ENCODE measurements at regions not wholly inside any gene's neighbourhood (a gene's known extent, or its start where the extent isn't known, plus 50 kb on each side); places are given as distances from the start of the nearest gene placed in this dataset.
A peak's percentile ranks its signal among the peaks of the same experiment; 100 is the strongest.

GRCh38 chr2:166805753-166806152 is 82.5 kb upstream of the XIRP2 start:
- no peaks in the 10 kb centered on the region for H3K36me3 ChIP-seq (ENCODE audit: insufficient read depth)
- H4K20me1 ChIP-seq (replicated peaks; ENCODE audit: insufficient read depth), result no peaks in the 10 kb centered on the region
- no peaks in the 10 kb centered on the region for H3K4me1 ChIP-seq (ENCODE audit: insufficient read depth)
- Mint-ChIP-seq H3K36me3 (ENCODE audit: low read depth) (no peaks in the 10 kb centered on the region; the same call in 2 of the 3 replicates), H3K4me3 (no peak overlapping the region), H3K4me1 (peaks cover 5% of the 10 kb centered on the region; the same call in 2 of the 3 replicates), H3K27me3 (ENCODE audit: insufficient read depth, low read depth, poor library complexity) (no peaks in the 10 kb centered on the region), H3K9me3 (no peaks in the 10 kb centered on the region; the same call in 2 of the 3 replicates), H3K27ac (no peak overlapping the region)
- no peaks in the 10 kb centered on the region for H3K9me2 ChIP-seq (ENCODE audit: insufficient read depth)
- H3K4me2 ChIP-seq, result no peak overlapping the region
- no peak overlapping the region for H3K4me3 ChIP-seq
- no peak overlapping the region for H3K27ac ChIP-seq (ENCODE audit: low read depth)
- H3K79me2 ChIP-seq (replicated peaks; ENCODE audit: insufficient read depth), result no peaks in the 10 kb centered on the region
- TF ChIP-seq EZH2phosphoT487 (IDR thresholded peaks at IDR 0.05; ENCODE audit: unreplicated experiment), result no peak
- no peak for TF ChIP-seq CTCF (conservative IDR thresholded peaks at IDR 0.05; ENCODE audit: low read depth in 2 of 2)
- TF ChIP-seq STAT1 (IDR thresholded peaks at IDR 0.05; ENCODE audit: unreplicated experiment), result no peak
- no peak for TF ChIP-seq ETS1 (IDR thresholded peaks at IDR 0.05)
- TF ChIP-seq POLR2AphosphoS5 (IDR thresholded peaks at IDR 0.05; ENCODE audit: low read depth), result no peak
- no peaks in the 10 kb centered on the region for H3F3A ChIP-seq (replicated peaks; ENCODE audit: low read depth)
- DNase-seq (ENCODE audit: low spot score) (no peak), ATAC-seq (no peak)
- H2AFZ ChIP-seq, result no peak overlapping the region
- H3K27me3 ChIP-seq (ENCODE audit: insufficient read depth), result no peaks in the 10 kb centered on the region

- Histone ChIP-seq H3K4me3 (no peak overlapping the region), H3K79me2 (replicated peaks; ENCODE audit: insufficient read depth) (no peaks in the 10 kb centered on the region), H3K4me1 (ENCODE audit: insufficient read depth) (no peaks in the 10 kb centered on the region), H3F3A (replicated peaks; ENCODE audit: low read depth) (no peaks in the 10 kb centered on the region), H3K27me3 (ENCODE audit: insufficient read depth) (no peaks in the 10 kb centered on the region), H4K20me1 (replicated peaks; ENCODE audit: insufficient read depth) (no peaks in the 10 kb centered on the region), H3K27ac (ENCODE audit: low read depth) (no peak overlapping the region), H3K36me3 (ENCODE audit: insufficient read depth) (no peaks in the 10 kb centered on the region), H3K9me2 (ENCODE audit: insufficient read depth) (no peaks in the 10 kb centered on the region), H3K4me2 (no peak overlapping the region), H2AFZ (peak overlapping the region; percentile 11; the same call in 1 of the 2 replicates)
- Mint-ChIP-seq H3K4me3 (no peak overlapping the region), H3K36me3 (ENCODE audit: low read depth) (no peaks in the 10 kb centered on the region; the same call in 2 of the 3 replicates), H3K9me3 (no peaks in the 10 kb centered on the region; the same call in 2 of the 3 replicates), H3K4me1 (peaks cover 5% of the 10 kb centered on the region; the same call in 2 of the 3 replicates), H3K27ac (peak overlapping the region; percentile 71), H3K27me3 (ENCODE audit: insufficient read depth, low read depth, poor library complexity) (no peaks in the 10 kb centered on the region)
- ATAC-seq (peak; percentile 25; the same call in 2 of the 3 replicates), DNase-seq (ENCODE audit: low spot score) (no peak)
- TF ChIP-seq NANOG (IDR thresholded peaks at IDR 0.05; ENCODE audit: borderline replicate concordance) (no peak), EZH2 (IDR thresholded peaks at IDR 0.05; ENCODE audit: low read depth, unreplicated experiment) (no peak), ZNF331 (CRISPR knock-in tag; IDR thresholded peaks at IDR 0.05; ENCODE audit: low read depth) (no peak), ZNF462 (CRISPR knock-in tag; IDR thresholded peaks at IDR 0.05) (no peak)
These were observed 84.8 kb upstream of the XIRP2 start for GRCh38 chr2:166803373-166804000.

Data from GM23338 (cell line).